ENCODE measurements at regions not wholly inside any gene's neighbourhood (a gene's known extent, or its start where the extent isn't known, plus 50 kb on each side); places are given as distances from the start of the nearest gene placed in this dataset.
"Not testable (repeated sequence)": the region's sequence is repeated elsewhere in the genome, so short reads cannot be mapped to it uniquely, and the experiment has no call there.

GRCh38 chr17:54201380-54201779 is 378.7 kb downstream of the KIF2B start:
- not testable (repeated sequence) for TF ChIP-seq POLR2AphosphoS5 (IDR thresholded peaks at IDR 0.05; ENCODE audit: borderline replicate concordance, low read depth, low read length); EZH2 (IDR thresholded peaks at IDR 0.05)

Data from SK-N-MC (cell line).